ENCODE measurements at regions not wholly inside any gene's neighbourhood (a gene's known extent, or its start where the extent isn't known, plus 50 kb on each side); places are given as distances from the start of the nearest gene placed in this dataset.
"Not testable (repeated sequence)": the region's sequence is repeated elsewhere in the genome, so short reads cannot be mapped to it uniquely, and the experiment has no call there.

DNA sequence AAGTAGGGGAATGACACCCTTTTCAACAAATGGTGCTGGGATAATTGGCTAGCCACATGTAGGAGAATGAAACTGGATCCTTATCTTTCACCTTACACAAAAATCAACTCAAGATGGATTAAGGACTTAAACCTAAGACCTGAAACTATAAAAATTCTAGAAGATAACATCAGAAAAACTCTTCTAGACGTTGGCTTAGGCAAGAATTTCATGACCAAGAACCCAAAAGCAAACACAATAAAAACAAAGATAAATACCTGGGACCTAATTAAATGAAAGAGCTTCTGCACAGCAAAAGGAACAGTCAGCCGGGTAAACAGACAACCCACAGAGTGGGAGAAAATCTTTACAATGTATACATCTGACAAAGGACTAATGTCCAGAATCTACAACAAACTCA lies 345.5 kb downstream of the GPD2 start:
- DNase-seq: not testable (repeated sequence)

DNA sequence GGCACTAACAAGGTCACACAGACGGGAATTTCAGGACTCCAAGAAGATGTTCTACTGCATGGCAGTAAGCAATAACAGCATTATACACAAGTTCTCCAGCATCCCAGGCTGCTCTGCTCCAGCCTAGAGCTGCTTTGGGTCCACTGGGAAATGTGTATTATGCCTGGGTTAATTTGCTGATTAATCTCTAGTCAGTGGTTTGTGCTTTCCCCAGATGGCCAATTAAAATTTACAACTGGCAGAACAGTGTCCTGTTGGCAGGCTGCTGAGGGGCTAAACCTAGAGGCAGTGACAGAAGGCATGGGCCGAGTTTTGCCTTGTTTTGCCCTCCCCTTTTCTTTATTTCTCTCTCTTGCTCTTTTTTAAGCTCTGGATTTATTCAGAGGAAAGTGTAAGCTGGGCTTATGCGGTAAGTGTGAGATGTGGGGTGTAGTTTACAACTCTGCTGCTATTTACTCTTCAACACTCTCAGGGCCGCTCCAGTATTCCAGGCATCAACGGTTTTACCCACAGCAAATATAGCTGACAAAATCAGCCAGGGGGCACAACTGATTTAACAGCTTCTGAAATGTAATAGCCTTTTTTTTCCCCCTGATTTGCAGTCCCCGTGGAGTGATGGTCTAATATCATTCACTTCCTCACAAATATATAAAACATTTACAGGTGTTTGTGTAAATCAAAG lies 348.0 kb downstream of the GPD2 start:
- peak; percentile 23 for DNase-seq

DNA sequence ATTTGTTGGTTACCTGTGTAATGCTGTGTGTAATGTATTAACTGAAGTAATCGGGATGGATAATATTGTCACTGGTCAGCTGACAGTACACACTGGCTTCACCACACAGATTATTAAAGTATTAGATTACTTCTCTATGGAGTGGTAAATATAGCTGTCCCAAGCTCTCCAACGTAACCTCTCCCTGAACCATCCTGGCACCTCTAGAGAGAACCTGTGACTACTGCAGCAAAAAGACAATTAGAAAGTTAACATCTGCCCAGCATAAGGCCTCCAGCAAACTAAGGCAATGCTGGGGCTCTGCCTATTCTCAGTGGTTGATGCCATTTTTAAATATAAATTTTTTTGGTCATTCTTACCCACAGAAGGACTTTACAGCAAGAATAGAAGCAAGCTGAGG lies 351.3 kb downstream of the GPD2 start:
- no peak for DNase-seq

GRCh38 chr2:156790343-156791037 lies 354.3 kb downstream of the GPD2 start:
- DNase-seq: no peak

- DNase-seq: no peak
Observed at GRCh38 chr2:156792242-156792840, 356.2 kb downstream of the GPD2 start.

DNA sequence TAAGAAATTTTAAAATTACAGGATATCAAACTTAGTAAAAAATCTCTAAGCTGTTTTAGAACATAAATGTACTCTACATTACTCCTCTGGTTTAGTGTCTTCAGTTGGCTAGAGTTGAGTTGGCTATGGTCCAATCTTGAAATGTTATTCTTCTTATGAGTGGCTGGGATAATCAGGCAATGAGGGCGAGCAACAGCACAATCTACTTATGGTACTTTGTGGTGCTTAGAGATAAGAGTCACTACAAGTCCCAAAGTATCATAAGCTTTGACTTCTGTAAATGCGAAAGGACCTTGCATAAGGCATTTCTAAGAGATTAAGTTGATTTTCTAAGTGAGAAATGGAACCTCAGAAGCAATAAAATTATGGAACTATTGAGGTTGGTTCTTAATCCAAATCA lies 361.7 kb downstream of the GPD2 start:
- DNase-seq: no peak

DNA sequence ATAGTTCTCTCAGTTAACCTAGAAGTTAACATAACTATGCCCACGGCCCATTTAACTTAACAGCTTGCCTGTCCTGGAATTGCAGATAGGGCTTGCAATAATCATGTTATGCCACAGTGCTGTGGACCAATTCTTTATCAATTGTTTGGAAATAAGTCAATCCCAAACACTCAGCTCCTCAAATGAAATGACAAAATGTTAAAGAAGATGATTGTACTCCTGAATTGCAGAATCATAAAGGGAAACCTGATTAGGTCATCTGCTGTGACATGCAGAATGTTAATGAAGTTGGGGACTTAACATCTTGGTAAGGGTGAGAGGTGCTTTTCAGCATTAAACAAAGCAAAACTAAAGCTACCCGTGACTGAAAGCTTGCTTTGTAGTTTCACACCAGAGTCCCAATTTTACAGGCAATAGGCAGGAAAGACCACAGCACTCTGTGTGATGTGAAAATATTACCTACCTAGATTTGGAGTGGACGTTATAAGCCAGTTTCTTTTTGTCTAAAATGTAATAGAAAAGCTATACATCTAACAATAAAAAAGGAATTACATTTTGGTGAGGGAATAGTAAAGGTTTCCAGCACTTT lies 364.0 kb downstream of the GPD2 start:
- peak; percentile 33 for DNase-seq

GRCh38 chr2:156800781-156801361 lies 364.7 kb downstream of the GPD2 start:
- DNase-seq: peak; percentile 47

- peak; percentile 87 for DNase-seq
Observed at GRCh38 chr2:156803243-156803642, 367.1 kb downstream of the GPD2 start.

GRCh38 chr2:156803967-156804366 lies 367.8 kb downstream of the GPD2 start:
- peak; percentile 38 for DNase-seq

- no peak for DNase-seq
Observed at GRCh38 chr2:156810094-156810493, 373.9 kb downstream of the GPD2 start.

- no peak for DNase-seq
Observed at GRCh38 chr2:156812496-156812895, 376.3 kb downstream of the GPD2 start.

- DNase-seq: no peak
Observed at GRCh38 chr2:156817430-156817829, 381.3 kb downstream of the GPD2 start.

- DNase-seq: no peak
Observed at GRCh38 chr2:156818221-156818620, 382.0 kb downstream of the GPD2 start.

DNA sequence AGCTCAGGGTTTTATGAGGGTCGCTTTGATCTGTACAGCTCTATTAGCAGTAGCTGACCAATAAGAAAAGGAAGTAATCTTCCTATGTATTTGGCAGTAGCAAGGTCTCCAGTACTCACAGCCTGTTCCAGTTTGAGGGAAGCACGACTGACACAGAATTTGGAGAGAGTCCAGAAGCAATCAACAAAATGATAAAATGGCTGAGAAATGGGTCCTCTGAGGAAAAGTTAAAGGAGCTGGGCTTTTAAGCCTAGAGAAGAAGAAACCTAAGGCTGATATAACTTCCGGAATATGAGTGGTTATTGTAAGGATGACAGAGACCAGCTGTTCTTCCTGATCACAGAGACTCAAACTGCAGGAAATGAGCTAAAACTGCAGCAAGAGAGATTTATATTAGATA lies 382.8 kb downstream of the GPD2 start:
- DNase-seq: no peak

DNA sequence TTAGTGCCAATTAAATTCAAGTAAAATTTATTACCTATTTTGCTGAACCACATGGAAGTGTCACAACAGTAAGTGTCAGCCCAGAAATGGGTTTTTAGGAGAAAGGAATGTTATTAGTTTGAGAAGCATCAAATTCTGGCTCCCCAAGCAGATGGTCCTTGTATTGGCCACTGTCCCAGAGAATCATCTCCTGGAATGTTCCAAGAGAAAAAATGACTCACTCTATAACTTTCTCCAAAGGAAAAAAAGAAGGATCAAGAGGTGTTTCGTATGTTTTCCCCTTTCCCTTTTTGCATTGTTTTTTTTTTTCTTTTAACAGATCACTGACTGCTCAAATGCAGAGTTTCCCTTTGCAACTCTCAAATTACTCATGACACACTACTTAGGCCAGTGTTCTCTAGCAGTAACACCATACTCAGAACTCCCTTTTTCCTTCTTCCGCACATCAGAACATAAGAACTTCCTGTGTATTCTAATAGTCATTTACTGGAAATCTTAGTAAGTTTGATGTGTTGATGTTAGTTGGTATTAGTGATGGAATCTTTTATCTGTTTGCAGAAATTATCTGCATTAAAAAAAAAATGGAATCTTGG lies 390.3 kb downstream of the GPD2 start:
- no peak for DNase-seq

DNA sequence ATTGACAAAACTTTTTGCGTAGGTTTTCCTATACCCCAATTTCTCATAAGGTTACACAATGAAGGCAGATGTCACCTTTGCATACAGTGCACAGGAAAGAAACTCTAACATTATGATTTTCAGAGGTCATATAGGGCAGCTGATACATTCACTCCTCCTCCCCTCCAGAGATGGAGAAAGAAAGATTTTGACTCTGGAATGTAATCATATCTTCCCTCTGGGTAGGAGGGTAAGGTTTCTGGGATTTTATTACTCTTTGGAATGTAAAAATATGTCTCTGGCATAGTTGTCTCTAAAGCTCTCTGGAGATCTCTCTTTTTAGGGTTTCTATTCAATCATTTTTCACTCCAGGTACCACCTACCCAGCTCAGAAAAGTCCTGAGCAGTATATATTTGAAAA lies 398.3 kb downstream of the GPD2 start:
- DNase-seq: no peak

DNA sequence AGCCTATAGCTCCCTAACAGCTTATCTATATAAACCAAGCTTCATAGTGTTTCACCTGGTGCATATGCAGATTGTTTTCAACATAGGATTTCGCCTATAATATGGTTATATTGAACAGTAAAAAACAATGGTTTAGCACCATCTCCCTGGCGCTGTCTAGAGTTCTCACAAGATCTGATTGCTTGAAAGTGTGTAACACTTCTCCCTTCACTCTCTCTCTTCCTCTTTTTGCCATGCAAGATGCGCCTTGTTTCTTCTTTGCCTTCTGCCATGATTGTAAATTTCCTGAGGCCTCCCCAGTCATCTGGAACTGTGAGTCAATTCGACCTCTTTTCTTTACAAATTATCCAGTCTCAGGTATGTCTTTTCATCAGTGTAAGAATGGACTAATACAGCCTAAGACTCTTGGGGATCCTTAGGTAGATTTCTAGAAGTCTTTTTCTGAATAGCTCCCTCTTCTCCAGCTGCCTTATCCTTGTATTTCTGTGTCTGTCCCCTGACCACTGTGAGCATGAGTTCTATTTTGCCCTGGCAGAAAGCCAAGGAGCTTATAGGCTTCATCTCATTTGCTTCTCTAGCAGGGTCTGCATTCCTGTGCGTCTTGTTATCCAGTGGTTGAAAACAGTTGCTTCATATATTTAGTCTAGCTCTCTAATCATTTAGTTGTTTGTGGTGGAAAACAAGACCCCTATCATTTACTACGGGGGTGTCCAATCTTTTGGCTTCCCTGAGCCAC lies 401.6 kb downstream of the GPD2 start:
- no peak for DNase-seq

DNA sequence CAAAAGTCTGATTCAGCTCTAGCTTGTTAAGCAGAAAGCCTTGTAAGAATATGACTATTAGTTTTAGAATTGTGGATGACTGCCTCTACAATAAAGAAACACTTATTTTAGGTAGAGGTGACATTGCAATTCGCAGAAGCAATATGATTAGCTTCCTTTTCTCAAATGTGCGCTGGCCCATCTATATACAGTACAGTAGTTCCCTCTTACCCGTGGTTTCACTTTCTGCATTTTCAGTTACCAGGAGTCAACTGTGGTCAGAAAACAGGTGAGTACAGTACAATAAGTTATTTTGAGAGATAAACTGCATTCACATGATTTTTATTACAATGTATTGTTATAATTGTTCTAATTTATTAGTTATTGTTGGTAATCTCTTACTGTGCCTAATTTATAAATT lies 405.1 kb downstream of the GPD2 start:
- no peak for DNase-seq

- DNase-seq: no peak
Observed at GRCh38 chr2:156845806-156846558, 409.8 kb downstream of the GPD2 start.

- DNase-seq: no peak
Observed at GRCh38 chr2:156852210-156852609, 405.3 kb upstream of the GALNT5 start.

- no peak for DNase-seq
Observed at GRCh38 chr2:156852681-156853080, 404.8 kb upstream of the GALNT5 start.

All from NCI-H146 (cell line).